Esophagus muscularis mucosa (tissue), 4 donors: ENCODE measurements at regions not wholly inside any gene's neighbourhood (a gene's known extent, or its start where the extent isn't known, plus 50 kb on each side); places are given as distances from the start of the nearest gene placed in this dataset.

ENCODE experiments used
- DNase-seq: peaks from one replicate; pipeline ENCODE4 v3.0.0-alpha.2; 2017; ENCODE audit errors: extremely low spot score
- H3K27ac ChIP-seq, 4 donors: fragments of 200-600 bp; sonication (generic); replicated peaks in 1 of 4; 1 replicate in 3 of 4; 2 replicates in 1 of 4; pipeline ENCODE4 v1.5.1; 2016 to 2019; ENCODE audit warnings: mild to moderate bottlenecking in 1 of 4
- H3K27me3 ChIP-seq, 4 donors: fragments of 200-600 bp; sonication (generic); one replicate each; pipeline versions ENCODE4 v1.5.1 to v1.6.0; 2016 to 2019
- H3K36me3 ChIP-seq, 4 donors: fragments of 200-600 bp; sonication (generic); one replicate each; pipeline ENCODE4 v1.5.1; 2016 to 2019
- H3K4me1 ChIP-seq, 4 donors: fragments of 200-600 bp; sonication (generic); one replicate each; pipeline ENCODE4 v1.5.1; 2016 to 2019
- H3K4me3 ChIP-seq, 4 donors: fragments of 200-600 bp; sonication (generic); 1 replicate in 2 of 4; 2 replicates in 2 of 4; pipeline ENCODE4 v1.5.1; 2016 to 2019; ENCODE audit warnings: mild to moderate bottlenecking in 4 of 4, moderate library complexity in 1 of 4
- H3K9me3 ChIP-seq, 4 donors: fragments of 200-600 bp; sonication (generic); 1 replicate in 3 of 4; 2 replicates in 1 of 4; pipeline ENCODE4 v1.5.1; 2016 to 2019
- EP300 ChIP-seq: sonication (generic); formaldehyde crosslinking; IDR thresholded peaks from one replicate; pipeline ENCODE4 v1.6.1; 2017; ENCODE audit warnings: antibody characterized with exemption
- POLR2A ChIP-seq: fragments of 450-650 bp; IDR thresholded peaks from one replicate; pipeline ENCODE4 v1.6.1; 2017; ENCODE audit warnings: antibody characterized with exemption, moderate library complexity, mild to moderate bottlenecking, low read depth
- POLR2AphosphoS5 ChIP-seq, 2 donors: sonication (generic); formaldehyde crosslinking; IDR thresholded peaks; one replicate each; pipeline ENCODE4 v1.6.1; 2017; ENCODE audit warnings: antibody characterized with exemption in 2 of 2
- WGBS: methylation state at CpG from one replicate; pipeline ENCODE4 v1.1.5; 2018; 5-methylcytosine and 5-hydroxymethylcytosine counted together
- intact Hi-C: fragments of 100-400 bp; cut with DNase I; formaldehyde crosslinking; loops from one replicate; pipeline ENCODE4 v1.15.1; 2023
- TF ChIP-seq, protein P1 (sequence below), 3 experiments: fragments of 200-600 bp in 2 of 3; fragments of 450-650 bp in 1 of 3; sonication (generic) in 2 of 3; IDR thresholded peaks; one replicate each; pipeline ENCODE4 v1.5.1; 2017 to 2019; ENCODE audit warnings: antibody characterized with exemption in 3 of 3, mild to moderate bottlenecking in 2 of 3, moderate library complexity in 1 of 3

DNA sequence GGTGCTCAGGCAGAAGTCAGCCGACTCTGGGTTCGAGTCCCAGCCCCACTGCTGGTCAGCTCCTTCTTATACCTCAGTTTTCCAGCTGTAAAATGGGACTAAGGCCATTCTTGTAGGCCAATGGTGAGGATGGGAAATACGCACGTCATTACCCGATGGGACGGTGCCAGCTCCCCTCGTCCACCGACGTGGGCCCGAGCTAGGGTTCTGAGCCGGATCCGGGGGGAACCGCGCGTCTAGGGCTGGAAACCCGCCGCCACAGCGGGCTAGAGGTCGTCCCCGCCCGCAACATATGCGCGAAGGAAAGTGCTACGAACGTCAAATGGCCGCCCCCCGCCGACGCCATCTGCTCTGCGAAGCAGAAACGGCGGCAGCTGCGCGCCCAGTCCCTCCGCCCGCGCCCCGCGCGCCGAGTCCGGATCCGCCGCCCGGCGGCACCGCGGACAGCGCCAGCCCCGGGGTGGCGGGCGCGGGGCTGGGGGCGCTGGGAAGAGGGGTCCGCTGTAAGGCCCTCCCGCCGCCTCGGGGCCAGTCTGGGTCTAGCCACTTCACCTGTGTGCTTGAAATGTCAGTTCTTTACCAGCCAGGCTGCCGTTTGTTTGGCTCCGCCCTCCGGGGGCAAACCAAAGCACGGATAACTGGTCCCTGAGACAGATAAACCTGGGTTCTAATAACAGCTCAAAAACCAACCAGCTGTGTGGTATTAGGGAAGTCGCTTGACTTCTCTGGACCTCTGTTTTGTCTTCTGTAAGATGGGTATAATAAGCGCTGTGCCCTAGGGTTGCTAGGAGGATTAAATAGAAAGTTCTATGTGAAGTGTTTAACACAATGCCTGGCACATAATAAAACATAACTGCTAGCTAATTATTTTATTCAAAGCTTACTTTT, 103.5 kb upstream of the RCN1 start:
- no peak for DNase-seq
- TF ChIP-seq EP300 (no peak), POLR2AphosphoS5 (IDR thresholded peaks at IDR 0.05) (no peak), POLR2A (no peak)
- TF ChIP-seq, protein P1, sequence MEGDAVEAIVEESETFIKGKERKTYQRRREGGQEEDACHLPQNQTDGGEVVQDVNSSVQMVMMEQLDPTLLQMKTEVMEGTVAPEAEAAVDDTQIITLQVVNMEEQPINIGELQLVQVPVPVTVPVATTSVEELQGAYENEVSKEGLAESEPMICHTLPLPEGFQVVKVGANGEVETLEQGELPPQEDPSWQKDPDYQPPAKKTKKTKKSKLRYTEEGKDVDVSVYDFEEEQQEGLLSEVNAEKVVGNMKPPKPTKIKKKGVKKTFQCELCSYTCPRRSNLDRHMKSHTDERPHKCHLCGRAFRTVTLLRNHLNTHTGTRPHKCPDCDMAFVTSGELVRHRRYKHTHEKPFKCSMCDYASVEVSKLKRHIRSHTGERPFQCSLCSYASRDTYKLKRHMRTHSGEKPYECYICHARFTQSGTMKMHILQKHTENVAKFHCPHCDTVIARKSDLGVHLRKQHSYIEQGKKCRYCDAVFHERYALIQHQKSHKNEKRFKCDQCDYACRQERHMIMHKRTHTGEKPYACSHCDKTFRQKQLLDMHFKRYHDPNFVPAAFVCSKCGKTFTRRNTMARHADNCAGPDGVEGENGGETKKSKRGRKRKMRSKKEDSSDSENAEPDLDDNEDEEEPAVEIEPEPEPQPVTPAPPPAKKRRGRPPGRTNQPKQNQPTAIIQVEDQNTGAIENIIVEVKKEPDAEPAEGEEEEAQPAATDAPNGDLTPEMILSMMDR (IDR thresholded peaks at IDR 0.05): no peak
- peaks cover 3 to 44% (median 14%) of the 10 kb centered on the region in 4 donors for H3K27me3 ChIP-seq
- WGBS: 20% methylated on average over 27 of the region's 64 CpGs
- no peaks in the 10 kb centered on the region for H3K36me3 ChIP-seq
- peaks cover 0 to under 1% (median 0%) of the 10 kb centered on the region in 4 donors for H3K9me3 ChIP-seq
- intact Hi-C loops: no loop called here
- H3K4me3 ChIP-seq: peak overlapping the region in 2 of 4 donors; percentile 15 to 32
- peaks cover 0 to 8% (median 7%) of the 10 kb centered on the region in 4 donors for H3K4me1 ChIP-seq
- H3K27ac ChIP-seq: no peak overlapping the region

DNA sequence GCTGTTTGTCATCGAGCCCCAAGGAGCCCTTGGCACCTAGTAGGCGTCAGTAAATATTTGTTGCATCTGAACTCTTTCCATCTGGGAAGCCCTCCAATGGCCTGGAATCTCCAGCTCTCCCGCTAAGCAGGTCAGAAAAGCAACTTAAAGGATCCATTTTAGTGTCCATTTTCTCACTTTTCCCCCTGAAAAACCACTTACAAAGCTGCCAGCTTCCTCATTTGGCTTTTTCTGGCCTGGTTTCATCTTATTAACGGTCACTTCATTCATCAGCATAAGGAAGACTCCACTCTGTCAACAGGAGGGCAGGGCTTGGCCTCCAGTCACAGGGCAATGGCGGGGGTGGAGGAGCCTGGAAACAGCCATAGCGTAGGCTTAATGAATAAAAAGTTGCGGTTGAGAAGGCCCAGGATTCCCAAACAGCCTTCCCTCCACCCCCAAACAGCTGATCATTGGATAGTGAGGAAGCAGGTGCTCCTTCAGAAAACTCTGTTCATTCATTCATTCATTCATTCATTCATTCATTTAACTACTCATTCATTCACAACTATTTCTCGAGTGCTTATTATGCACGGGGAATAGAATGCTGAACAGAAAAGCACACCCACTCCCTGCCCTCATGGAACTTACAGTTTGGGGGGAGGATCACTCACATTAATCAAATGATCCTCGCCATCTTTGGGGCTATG, 104.5 kb upstream of the RCN1 start:
- TF ChIP-seq, protein P1 (IDR thresholded peaks at IDR 0.05): no peak
- TF ChIP-seq EP300 (no peak), POLR2AphosphoS5 (IDR thresholded peaks at IDR 0.05) (no peak), POLR2A (no peak)
- Histone ChIP-seq H3K4me1 (peaks cover 0 to 8% (median 7%) of the 10 kb centered on the region in 4 donors), H3K9me3 (peaks cover 0 to 6% (median 1%) of the 10 kb centered on the region in 4 donors), H3K27me3 (peaks cover 3 to 44% (median 14%) of the 10 kb centered on the region in 4 donors), H3K27ac (no peak overlapping the region), H3K36me3 (no peaks in the 10 kb centered on the region), H3K4me3 (no peak overlapping the region)
- 77% methylated on average over 10 of the region's 10 CpGs for WGBS
- no peak for DNase-seq
- intact Hi-C loops: no loop called here

DNA sequence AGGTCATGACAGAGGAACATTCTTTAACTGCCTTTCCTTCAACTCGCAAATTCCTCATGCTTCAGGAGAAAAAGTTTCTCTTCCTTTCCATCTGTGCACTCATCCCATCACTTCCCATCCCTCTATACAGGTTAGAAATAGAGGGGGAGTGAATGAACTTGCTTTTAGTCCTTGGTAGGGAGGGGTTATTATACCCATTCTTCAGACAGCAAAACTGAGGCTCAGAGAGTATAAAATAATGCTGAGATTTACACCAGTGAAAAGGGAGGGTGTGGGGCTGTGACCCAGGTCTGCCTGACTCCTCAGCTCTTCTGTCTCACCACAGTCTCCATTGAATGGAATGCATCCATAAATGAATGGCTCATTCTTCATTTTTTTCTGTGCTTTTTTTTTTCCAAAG, 109.4 kb upstream of the RCN1 start:
- no peak for DNase-seq
- peaks cover 0 to 29% (median 5%) of the 10 kb centered on the region in 4 donors for H3K27me3 ChIP-seq

DNA sequence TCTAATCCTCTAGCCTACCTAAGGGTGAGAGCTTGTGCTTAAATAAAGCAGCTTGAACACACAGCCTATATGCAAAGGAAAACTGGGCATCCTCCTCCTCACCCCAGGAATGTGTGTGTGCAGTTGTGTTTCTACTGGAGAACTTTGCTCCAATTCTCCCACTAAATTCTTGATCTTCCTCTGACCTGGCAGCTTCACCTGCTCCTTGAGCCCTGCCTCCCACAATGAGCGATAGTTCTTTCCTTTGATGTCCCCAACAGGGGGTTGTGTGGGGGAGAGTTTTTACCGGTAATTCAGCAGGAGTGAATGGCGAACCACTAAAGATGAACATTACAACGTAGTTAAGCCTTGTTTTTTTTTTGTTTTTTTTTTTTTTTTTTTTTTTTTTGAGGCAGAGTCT, 113.5 kb upstream of the RCN1 start:
- no peak overlapping the region for H3K4me3 ChIP-seq
- WGBS: 39% methylated on average over 4 of the region's 4 CpGs
- TF ChIP-seq EP300 (no peak), POLR2A (no peak), POLR2AphosphoS5 (IDR thresholded peaks at IDR 0.05) (no peak)
- TF ChIP-seq, protein P1 (IDR thresholded peaks at IDR 0.05): no peak
- H3K27me3 ChIP-seq: peaks cover 0 to 34% (median 0%) of the 10 kb centered on the region in 4 donors
- no peaks in the 10 kb centered on the region for H3K4me1 ChIP-seq
- no peak overlapping the region for H3K27ac ChIP-seq
- H3K36me3 ChIP-seq: no peaks in the 10 kb centered on the region
- intact Hi-C loops: no loop called here
- DNase-seq: no peak
- H3K9me3 ChIP-seq: peaks cover 0 to 6% (median 1%) of the 10 kb centered on the region in 4 donors

More for the DNA sequence above, 109.4 kb upstream of the RCN1 start:
- intact Hi-C loops: no loop called here
- Histone ChIP-seq H3K4me3 (no peak overlapping the region), H3K27ac (no peak overlapping the region), H3K9me3 (peaks cover 0 to 6% (median 1%) of the 10 kb centered on the region in 4 donors), H3K4me1 (no peaks in the 10 kb centered on the region), H3K36me3 (no peaks in the 10 kb centered on the region)
- 79% methylated on average over 1 of the region's 1 CpG for WGBS
- no peak for TF ChIP-seq EP300
- TF ChIP-seq POLR2AphosphoS5 (IDR thresholded peaks at IDR 0.05): no peak
- TF ChIP-seq POLR2A: no peak
- TF ChIP-seq, protein P1 (IDR thresholded peaks at IDR 0.05): no peak
